ENCODE measurements at regions not wholly inside any gene's neighbourhood (a gene's known extent, or its start where the extent isn't known, plus 50 kb on each side); places are given as distances from the start of the nearest gene placed in this dataset.

DNA sequence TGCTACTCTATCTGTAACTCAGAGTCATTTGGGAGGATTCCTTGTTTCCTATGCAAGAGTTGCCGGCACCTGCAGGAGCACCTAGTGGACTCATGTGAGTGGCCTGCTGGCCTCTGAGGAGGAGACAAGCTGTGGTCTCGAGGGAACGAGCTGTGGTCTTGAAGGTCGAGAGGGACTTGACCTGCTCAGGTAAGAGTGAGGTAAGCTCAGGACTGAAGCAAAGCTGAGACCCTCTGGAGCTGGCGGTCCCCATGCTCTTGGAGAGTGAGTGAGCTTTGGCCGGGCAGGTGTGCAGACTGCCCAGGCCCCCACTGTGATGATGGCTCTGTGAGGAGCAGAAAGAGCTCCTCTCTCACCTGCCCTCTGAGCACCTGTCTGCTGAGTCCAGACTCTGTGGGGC lies 214.3 kb downstream of the MYLK4 start:
- TF ChIP-seq, protein P1, sequence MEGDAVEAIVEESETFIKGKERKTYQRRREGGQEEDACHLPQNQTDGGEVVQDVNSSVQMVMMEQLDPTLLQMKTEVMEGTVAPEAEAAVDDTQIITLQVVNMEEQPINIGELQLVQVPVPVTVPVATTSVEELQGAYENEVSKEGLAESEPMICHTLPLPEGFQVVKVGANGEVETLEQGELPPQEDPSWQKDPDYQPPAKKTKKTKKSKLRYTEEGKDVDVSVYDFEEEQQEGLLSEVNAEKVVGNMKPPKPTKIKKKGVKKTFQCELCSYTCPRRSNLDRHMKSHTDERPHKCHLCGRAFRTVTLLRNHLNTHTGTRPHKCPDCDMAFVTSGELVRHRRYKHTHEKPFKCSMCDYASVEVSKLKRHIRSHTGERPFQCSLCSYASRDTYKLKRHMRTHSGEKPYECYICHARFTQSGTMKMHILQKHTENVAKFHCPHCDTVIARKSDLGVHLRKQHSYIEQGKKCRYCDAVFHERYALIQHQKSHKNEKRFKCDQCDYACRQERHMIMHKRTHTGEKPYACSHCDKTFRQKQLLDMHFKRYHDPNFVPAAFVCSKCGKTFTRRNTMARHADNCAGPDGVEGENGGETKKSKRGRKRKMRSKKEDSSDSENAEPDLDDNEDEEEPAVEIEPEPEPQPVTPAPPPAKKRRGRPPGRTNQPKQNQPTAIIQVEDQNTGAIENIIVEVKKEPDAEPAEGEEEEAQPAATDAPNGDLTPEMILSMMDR (IDR thresholded peaks at IDR 0.05), result no peak
- no peak for TF ChIP-seq POLR2A (IDR thresholded peaks at IDR 0.05)
